DLD1 (cell line): ENCODE measurements at regions not wholly inside any gene's neighbourhood (a gene's known extent, or its start where the extent isn't known, plus 50 kb on each side); places are given as distances from the start of the nearest gene placed in this dataset.

Experiments
- in situ Hi-C: cut with HindIII; loops from 2 replicates; pipeline ENCODE4 v1.10.0; 2017; ENCODE audit warnings: low sequenced_read_pairs

DNA sequence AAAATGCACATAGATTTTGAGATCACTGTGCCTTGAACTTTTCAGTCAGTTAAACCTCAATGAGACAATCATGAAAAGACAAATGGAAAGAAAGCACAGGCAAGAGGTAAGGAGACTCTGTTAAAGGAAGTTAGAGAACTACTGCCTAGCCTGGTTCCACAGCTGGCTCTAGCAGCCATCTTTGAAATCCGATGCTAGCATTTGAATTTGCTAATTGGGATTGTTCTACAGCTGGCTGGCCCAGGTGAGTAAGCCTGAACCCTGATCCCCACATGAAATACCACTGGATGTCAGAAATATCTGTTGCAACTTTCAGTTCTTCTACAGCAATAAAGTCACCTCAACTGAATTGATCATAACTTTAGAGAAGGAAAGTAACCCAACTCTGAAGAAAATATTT, 315.2 kb upstream of the CHAC2 start:
- in situ Hi-C loops = no loop called here

DNA sequence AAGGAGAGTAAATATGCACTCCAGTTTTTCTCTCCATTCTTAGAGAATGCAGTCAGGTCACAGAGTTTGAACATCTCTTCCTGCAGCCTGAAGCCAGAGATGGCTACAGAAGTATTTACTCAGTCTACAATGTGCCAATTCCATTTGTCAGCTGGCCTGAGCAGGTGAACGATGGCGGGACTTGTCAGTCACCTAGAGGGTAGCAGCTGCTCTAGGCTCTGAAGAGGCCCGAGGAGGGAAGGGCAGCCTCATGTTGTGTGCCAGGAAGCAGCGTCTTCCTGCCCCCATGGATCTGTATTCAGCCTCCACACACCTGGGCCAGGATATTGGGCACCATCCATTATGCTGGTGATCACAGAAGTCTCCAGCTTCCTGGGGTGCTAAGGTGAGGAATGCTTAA, 316.7 kb upstream of the CHAC2 start:
- in situ Hi-C loops = no loop called here

DNA sequence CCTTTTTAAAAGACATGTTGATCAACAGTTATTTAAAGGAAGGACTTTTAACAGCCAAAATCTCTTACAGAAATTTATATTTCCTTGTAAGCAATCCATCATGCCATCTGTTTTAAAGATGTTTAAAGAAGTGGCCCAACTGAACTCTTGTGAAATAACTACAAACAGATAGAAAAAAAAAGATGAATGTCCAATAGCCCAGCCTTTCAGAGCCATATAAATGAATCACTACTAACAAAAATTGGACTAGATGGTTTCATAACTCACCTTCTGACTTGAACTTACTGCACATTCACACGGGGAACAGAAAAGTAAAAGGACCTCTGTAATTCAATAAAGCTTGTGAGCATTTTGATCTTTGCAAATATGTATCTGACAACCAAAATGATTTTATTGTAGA, 319.0 kb upstream of the CHAC2 start:
- in situ Hi-C loops = no loop called here

DNA sequence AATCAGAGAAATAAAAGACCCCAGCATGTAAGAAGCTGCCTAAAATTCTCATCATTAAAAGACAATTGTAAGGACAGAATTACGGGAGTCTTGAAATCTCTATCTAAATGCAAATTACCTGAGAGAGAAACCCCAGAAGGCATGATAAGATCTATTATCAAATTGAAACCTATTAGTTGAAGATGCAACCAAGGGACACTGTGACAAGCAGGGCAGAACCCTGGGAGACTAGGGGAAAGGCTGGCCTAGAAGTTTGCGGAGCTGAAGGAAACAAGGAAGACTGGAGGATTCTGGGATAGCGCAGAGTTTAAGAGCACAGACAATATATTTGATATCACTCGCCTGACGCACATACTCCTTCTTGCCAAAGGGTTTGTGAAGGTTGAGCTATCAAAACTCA, 319.5 kb upstream of the CHAC2 start:
- in situ Hi-C loops = no loop called here

DNA sequence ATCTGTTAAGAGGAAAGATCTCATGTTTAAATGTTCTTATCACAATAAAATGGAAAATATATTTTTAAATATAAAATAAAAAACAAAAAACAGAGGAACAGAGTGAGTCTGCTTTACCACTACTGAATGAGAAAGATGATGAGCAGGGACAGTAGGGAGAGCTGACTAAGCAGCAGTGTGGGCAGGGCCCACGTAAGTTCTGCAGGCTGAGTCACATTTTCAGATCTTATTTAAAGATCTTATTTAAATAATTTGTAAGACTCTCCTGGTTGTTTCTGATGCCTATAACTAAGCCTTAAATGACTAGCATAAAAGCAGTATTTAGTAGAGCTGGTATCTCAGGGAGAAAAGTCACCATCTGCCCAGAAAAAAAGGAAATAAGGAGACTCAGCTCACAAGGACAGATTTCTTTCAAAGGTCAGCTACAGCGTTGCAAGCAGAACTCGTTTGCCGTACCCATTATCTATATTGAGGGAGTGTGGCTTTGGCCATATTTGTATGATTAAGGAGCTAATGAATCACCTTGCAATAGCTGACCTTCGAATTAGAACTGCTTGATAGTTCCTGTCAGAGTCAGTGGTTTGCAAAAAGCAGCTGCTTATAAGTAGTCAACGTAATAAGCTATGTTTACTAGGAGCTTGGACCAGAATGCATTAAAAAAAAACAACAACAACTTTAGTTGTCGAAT, 322.1 kb upstream of the CHAC2 start:
- in situ Hi-C loops = no loop called here

DNA sequence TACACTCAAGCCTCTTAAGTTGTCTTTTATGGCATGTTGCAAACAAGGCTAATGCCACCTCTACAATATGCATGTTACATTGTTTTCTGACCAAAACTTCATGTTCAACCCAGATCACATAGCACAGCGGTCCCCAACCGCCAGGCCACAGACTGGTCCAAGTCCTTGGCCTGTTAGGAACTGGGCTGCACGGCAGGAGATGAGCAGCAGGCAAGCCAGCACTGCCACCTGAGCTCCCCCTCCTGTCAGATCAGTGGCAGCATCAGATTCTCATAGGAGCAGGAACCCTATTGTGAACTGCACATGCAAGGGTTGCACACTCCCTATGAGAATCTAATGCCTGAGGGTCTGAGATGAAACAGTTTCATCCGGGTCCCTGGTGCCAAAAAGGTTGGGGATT, 324.8 kb upstream of the CHAC2 start:
- in situ Hi-C loops = no loop called here

DNA sequence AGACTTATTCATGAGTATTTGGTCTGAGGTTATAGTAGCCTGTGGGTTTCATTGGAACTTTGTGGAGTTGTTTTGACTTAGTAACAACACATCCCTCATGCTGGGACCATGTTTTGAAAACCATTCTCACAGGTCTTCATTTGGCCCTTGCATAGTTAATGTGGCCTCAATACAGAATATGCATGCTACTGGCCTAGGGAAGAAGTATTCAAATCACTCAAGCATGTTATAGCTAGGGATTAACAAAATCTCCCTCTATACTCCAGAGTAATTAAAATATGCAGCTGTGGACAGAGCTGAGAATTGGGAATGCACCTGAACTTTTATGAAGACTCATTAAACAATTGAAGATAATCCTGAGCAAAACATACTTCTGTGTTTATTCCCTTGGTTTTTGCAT, 325.5 kb upstream of the CHAC2 start:
- in situ Hi-C loops = no loop called here

DNA sequence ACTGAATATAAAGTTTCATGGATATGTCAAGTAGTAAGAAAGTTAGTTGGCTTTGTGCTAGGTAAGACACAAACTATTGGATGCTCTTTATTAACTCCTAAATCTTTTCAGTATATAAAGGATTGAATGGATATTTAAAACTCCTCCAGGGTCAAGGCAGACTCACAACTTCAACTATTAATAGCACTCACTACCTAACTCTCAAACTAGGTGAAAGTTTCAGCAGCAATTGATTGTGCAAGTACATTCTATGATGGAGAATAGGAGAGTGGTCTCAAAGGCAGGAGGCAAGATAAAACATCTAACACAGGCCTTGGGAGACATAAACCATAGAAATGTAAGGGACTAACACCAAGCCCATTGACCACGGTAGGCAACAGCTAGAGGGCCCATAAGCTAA, 328.9 kb upstream of the CHAC2 start:
- in situ Hi-C loops = no loop called here

DNA sequence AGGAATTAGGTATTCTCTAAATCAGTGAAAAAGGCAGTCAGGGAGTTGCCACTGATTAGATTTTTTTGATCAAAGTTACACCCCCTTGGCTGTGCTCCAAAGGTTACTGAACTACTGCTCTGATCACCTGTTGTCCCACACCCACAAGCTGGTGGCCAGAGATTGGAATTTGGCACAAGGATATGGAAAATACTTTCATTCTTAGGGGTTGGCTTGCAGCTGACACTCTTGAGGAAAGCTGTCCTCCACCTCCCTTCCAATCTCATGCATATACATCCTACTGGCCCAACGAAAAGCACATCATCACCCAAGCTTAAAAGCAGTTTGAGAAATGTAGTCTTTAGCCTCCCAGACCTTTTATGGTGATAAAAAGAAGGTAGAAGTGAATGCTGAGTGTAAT, 329.5 kb upstream of the CHAC2 start:
- in situ Hi-C loops = no loop called here

DNA sequence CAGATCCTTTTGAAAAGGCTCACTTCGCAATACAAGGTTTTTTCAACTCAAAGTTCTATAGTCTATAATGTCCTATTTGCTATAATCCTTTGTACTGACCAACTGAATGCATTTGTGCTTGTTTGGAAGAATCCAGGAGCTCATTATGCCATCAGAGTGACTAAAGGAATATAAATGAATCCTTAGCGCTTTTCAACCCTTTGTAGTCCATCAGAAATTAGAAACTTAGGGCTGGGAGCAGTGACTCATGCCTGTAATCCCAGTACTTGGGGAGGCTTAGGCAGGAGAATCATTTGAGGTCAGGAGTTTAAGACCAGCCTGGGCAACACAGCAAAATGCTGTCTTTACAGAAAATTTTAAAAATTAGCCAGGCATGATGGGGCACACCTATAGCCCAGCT, 330.2 kb upstream of the CHAC2 start:
- in situ Hi-C loops = no loop called here

DNA sequence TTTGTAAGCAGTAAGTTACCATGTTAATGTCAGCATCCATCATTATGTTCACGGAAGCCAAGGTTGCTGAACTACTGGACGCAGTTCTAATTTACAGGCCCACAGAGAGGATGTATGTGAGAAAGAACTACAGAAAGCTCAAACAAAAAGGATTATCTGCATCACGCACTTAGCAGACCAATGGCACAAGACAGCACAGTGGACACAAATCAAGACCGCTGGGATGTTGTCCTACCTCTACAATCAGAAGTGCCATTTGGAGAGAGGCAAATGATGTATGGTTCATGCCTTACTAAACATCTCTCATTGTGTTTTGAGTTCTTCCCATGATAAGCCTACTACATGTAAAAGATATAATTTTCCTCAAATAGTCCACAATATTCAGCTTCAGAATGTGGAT, 330.7 kb upstream of the CHAC2 start:
- in situ Hi-C loops = no loop called here

DNA sequence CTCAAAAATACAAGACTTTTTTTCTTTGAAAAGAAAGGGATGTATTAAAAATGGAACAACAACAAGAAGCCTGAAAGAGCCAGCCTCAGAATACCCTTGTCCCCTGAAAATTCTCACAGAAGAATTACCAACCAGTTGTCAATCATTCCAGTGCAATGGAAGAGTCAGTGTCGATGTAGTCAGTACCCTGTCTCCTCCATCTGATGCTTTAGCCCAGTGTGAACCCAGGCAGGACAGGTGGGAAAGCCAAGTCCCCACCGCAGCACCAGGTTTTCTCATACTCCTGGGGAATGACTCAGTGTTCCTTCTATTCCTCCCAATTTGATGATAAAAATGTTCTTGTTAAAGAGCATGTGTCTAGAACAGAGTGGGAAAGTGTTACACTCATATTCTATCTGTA, 332.0 kb upstream of the CHAC2 start:
- in situ Hi-C loops = no loop called here

DNA sequence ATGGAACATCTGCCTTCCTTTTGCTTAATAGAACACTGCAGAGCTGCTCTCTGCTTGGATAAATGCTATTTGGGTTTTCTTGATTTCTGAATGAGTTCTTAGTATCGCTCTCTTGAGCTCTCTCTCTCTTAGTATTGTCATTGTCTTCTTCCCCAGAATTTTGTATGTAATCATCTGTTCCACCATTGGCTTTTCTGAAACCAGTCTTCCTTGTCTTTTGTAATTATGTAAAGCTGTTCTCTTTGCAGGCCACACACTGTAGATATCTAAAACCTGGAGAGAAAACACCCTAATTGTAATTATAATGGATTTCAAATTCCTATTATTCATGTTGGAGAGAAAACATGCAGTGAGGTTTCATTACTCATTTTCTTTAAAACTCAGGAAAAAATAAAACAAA, 333.1 kb upstream of the CHAC2 start:
- in situ Hi-C loops = no loop called here

DNA sequence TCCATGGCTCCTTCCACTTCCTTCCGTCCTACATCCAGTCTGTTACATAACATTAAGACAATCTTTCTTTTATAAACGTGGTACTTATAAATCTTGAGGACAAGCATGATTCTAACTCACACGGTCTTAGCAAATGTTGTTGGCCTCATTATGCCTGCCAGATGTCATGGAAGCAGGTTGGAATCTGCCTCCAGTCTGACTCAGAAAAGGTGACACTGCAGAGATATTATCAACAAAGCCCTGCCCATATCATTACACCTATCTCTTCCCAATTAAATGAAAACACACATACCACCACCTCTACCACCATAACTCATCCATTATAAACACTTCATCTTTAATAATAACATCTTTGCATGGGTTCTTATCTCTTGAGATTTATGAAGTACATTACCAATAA, 334.7 kb upstream of the CHAC2 start:
- in situ Hi-C loops = no loop called here

DNA sequence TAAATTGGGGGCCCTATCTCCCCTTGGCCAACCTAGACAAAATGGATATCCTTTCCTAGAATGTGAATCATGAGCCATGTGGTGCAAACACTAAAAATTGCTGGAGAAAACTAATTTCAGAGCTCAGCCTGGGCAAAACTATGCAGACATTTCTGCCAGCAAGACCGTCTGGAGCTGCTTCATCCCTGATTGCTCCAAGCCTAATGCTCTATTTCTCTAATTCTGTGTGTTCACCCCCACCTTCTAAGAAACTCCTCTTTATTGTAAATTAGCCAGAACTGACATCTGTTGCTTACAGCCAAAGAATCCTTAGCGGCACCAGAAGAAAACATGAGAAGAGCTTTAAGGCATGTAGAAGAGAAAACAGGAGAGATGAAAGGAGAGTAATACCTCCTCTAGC, 337.7 kb upstream of the CHAC2 start:
- in situ Hi-C loops = no loop called here

DNA sequence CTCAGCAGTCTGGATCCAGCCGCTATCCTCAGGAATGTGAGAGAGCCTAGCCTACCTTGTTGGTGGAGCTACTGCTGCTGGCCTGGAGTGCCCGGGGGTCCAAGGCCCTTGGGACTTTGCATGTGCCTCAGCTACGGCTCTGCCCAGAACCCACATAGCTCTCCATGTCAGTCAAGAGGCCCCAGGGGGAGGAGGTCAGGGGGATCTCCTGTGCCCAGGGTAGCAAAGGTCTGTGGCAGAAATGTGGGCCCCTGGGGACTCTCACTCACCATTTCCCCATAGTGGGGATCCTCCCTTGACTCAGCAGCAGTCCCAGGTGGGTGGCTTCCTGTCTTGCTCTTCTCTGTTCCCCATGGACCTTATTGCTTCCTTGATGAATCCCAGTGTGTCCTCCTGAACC, 342.7 kb upstream of the CHAC2 start:
- in situ Hi-C loops = no loop called here

DNA sequence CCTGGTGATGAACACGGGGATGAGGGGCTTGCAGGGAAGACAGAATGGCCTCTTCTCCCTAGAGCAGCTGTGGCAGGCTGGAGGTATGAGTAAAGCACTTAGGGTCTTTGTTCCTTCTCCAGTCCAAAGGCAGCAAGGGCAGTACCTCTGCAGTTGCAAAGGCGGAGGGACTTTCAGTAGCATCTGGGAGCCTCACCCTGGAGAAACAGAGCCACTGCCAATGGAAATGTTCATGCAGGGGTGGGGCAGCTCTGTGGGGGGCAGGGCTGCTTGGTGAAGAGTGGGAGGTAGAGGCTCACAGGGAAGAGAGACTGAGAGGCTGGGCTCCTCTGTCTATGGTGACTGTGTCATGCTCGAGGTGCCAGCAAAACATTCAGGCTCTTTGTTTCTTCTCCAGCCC, 344.1 kb upstream of the CHAC2 start:
- in situ Hi-C loops = no loop called here

DNA sequence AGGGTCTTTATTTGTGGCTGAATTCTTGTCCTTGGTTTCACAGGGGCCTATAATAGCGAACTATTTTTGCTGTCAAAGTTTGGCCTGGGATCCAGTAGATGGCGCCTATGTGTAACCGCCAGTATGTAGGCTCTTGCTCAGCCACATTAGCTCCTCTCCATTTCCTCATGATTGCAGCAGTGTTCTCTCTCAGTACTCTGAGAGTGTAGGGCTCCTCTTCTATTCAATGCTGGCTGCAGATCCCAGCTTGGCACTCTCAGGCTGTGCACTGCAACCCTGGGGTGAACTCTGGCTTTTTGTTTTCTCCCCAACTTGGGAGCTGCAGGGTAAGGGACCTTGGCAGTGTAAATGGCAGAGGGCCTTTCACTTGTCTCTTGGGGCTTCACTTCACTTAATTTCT, 344.6 kb upstream of the CHAC2 start:
- in situ Hi-C loops = no loop called here

DNA sequence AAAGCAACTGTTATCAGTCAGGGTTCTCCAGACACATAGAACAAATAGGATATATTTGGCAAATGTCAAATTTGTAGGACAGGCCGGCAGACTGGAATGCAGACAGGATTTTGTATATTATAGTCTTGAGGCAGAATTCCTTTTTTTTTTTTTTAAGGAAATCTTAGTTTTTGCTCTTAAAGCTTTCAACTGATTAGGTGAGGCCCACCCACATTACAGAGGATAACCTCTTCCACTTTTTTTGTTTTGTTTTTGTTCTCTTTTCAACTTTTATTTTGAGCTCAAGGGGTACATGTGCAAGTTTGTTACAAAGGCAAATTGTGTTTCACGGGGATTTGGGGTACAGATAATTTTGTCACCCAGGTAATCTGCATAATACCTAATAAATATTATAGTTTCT, 350.2 kb upstream of the CHAC2 start:
- in situ Hi-C loops = no loop called here

DNA sequence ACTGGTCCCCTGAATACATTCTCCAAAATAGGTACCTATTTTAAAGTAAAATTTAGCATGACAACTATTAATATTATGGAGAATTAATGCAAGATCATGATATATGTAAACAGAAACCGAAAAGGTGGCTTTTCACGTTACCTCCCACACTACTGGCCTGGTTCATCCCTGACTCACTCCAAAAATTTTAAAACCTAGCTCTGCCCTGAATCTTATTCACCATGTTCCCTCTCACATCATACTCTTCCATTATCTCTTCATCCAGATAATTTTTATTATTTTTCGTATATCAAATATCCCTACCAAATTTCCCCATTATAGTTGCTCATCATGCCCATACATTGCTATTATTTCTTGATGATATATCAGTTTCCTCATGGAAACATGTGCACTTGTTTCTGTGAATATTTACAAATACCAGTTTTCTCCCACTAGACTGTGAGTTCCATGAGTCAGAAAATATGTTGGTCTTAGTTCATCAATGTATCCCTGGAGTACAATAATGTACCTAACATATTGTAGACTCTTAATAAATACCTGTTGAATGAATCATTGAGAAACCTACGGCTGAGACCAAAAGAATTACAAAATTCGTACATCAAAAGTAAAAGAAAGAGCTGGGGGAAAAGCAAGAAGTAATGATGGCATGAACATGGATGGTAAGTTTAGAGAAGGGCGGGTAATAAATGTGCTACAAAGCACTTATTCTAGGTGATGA, 360.1 kb upstream of the CHAC2 start:
- in situ Hi-C loops = loop anchor here (5.0 kb wide), 1 partner anchor 90 kb away; no protein-coding TSS in a partner anchor

DNA sequence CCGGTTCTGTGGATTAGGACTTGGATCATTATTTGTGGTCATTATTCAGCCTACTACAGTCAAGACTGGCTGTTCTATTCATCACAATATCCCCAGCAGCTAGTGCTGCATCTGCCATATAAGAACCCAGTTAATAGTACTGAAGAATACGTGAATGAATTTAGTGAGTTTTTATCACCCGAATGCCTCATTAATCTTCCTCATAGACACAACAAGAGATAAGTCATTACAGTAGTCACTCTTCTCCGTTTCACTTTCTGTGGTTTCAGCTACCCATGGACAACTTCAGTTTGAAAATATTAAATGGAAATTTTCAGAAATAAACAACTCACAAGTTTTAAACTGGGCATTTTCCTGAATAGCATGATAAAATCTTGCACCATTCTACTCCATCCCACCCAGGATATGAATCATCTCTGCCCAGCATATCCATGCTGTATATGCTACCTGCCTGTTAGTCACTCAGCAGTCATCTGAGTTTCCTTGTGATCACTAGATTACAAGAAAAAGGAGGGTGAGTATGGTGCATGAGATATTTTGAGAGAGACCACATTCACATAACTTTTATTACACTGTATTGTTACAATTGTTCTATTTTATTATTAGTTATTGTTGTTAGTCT, 363.7 kb upstream of the CHAC2 start:
- in situ Hi-C loops = no loop called here

DNA sequence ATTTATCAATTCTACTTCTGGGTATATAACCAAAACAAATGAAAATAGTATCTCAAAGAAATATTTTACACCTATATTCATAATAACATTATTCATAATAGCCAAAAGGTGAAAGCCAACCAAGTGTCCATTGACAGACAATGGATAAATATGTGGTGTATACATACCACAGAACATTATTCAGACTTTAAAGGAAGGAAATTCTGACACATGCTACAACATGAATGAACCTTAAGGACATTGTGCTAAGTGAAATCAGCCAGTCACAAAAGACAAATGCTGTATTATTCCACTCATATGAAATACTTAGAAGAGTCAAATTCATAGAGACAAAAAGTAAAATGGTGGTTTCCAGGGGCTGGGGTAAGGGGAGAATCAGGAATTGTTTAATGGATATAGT, 370.5 kb upstream of the CHAC2 start:
- in situ Hi-C loops = no loop called here
